ENCODE measurements at regions not wholly inside any gene's neighbourhood (a gene's known extent, or its start where the extent isn't known, plus 50 kb on each side); places are given as distances from the start of the nearest gene placed in this dataset.
"Not testable (repeated sequence)": the region's sequence is repeated elsewhere in the genome, so short reads cannot be mapped to it uniquely, and the experiment has no call there.

GRCh38 chr5:162275387-162275786 is 207.8 kb downstream of the GABRG2 start:
- TF ChIP-seq CTCF (IDR thresholded peaks at IDR 0.05); NFATC4 (CRISPR knock-in tag; IDR thresholded peaks at IDR 0.05); NFE2L1 (CRISPR knock-in tag; IDR thresholded peaks at IDR 0.05); ZNF317 (CRISPR knock-in tag; IDR thresholded peaks at IDR 0.05; ENCODE audit: borderline replicate concordance, low read depth); ZNF121 (CRISPR knock-in tag; IDR thresholded peaks at IDR 0.05); TP53 (CRISPR knock-in tag; IDR thresholded peaks at IDR 0.05); ESRRA (CRISPR knock-in tag; IDR thresholded peaks at IDR 0.05; ENCODE audit: borderline replicate concordance); E2F4 (CRISPR knock-in tag; IDR thresholded peaks at IDR 0.05; ENCODE audit: borderline replicate concordance, low read depth); NR2C2 (CRISPR knock-in tag; IDR thresholded peaks at IDR 0.05); USF2 (CRISPR knock-in tag; IDR thresholded peaks at IDR 0.05); ELF4 (CRISPR knock-in tag; IDR thresholded peaks at IDR 0.05; ENCODE audit: low read depth): not testable (repeated sequence)

Measured in WTC11 (cell line).